NCI-H460 (cell line): ENCODE measurements at regions not wholly inside any gene's neighbourhood (a gene's known extent, or its start where the extent isn't known, plus 50 kb on each side); places are given as distances from the start of the nearest gene placed in this dataset.

Source experiments
- DNase-seq: peaks from one replicate; pipeline ENCODE4 v3.0.0-alpha.2; 2016; ENCODE audit warnings: low read depth; ENCODE audit errors: extremely low read depth

GRCh38 chr5:124401476-124402143 lies 344.8 kb downstream of the ZNF608 start:
- DNase-seq: no peak

- no peak for DNase-seq
Measured at GRCh38 chr5:124399426-124399961, 346.9 kb downstream of the ZNF608 start.

GRCh38 chr5:124398460-124398859 lies 348.0 kb downstream of the ZNF608 start:
- no peak for DNase-seq

- no peak for DNase-seq
Measured at GRCh38 chr5:124397317-124397716, 349.1 kb downstream of the ZNF608 start.

- DNase-seq: no peak
Measured at GRCh38 chr5:124395926-124396325, 350.5 kb downstream of the ZNF608 start.

GRCh38 chr5:124395287-124395686 lies 351.2 kb downstream of the ZNF608 start:
- DNase-seq: no peak

- DNase-seq: no peak
Measured at GRCh38 chr5:124394700-124395245, 351.7 kb downstream of the ZNF608 start.

GRCh38 chr5:124393584-124394379 lies 352.7 kb downstream of the ZNF608 start:
- DNase-seq: no peak

GRCh38 chr5:124383693-124384092 lies 362.7 kb downstream of the ZNF608 start:
- DNase-seq: no peak

- DNase-seq: no peak
Measured at GRCh38 chr5:124377386-124377785, 369.1 kb downstream of the ZNF608 start.

- DNase-seq: no peak
Measured at GRCh38 chr5:124373883-124374282, 372.6 kb downstream of the ZNF608 start.

GRCh38 chr5:124372457-124372856 lies 374.0 kb downstream of the ZNF608 start:
- DNase-seq: no peak

- DNase-seq: no peak
Measured at GRCh38 chr5:124371111-124371706, 375.2 kb downstream of the ZNF608 start.

- DNase-seq: no peak
Measured at GRCh38 chr5:124370601-124371000, 375.8 kb downstream of the ZNF608 start.

- DNase-seq: no peak
Measured at GRCh38 chr5:124365361-124365801, 381.1 kb downstream of the ZNF608 start.

GRCh38 chr5:124355928-124356327 lies 390.5 kb downstream of the ZNF608 start:
- no peak for DNase-seq

GRCh38 chr5:124353016-124353415 lies 393.4 kb downstream of the ZNF608 start:
- no peak for DNase-seq

GRCh38 chr5:124352312-124352711 lies 394.1 kb downstream of the ZNF608 start:
- DNase-seq: no peak

GRCh38 chr5:124349931-124350330 lies 396.5 kb downstream of the ZNF608 start:
- DNase-seq: no peak

GRCh38 chr5:124343451-124343867 lies 403.0 kb downstream of the ZNF608 start:
- no peak for DNase-seq

- DNase-seq: no peak
Measured at GRCh38 chr5:124342986-124343385, 403.5 kb downstream of the ZNF608 start.
